KG1 (cell line): ENCODE measurements at regions not wholly inside any gene's neighbourhood (a gene's known extent, or its start where the extent isn't known, plus 50 kb on each side); places are given as distances from the start of the nearest gene placed in this dataset.
"Not testable (repeated sequence)": the region's sequence is repeated elsewhere in the genome, so short reads cannot be mapped to it uniquely, and the experiment has no call there.

Experiments
- DNase-seq: peaks from one replicate; lab custom pipeline; 2025; lab: John Stamatoyannopoulos, UW

DNA sequence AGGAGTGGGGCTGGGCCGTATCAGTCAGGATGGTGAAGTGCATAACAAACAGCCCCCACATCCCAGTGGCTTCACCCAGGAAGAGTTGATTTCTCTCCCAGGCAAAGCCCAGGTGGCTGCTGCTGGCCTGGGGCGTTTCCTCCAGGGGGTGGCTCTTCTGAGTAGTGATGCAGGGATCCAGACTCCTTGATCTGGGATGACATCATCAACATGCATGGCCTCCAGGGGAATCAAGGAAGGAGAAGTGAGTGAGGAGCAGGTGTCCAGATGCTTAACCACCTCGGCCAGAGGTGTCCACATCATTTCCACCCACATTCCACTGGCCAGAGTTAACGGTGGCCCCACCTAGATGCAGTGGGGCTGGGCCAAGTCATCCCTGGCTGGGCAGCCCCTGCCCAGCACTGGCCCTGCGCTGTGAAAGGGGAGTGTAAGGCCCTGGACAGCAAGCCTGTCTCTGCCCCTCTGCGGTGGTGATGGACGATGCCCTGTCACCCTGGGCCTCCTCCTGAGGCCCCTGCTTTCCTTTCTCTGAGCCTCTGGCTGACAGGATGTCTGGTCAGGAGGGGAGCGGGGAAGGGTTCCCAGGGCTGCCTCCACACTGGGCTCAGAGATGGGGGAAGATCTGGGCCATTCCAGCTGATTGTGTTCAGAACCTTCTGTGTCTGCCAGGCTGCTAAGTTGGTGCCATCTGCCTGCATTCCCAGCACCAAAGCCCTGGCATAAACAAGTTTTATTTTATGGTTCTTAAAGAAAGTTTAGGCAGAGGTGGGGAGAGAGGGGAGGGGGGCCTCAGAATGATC lies 598.2 kb downstream of the MATN1 start:
- DNase-seq = no peak

DNA sequence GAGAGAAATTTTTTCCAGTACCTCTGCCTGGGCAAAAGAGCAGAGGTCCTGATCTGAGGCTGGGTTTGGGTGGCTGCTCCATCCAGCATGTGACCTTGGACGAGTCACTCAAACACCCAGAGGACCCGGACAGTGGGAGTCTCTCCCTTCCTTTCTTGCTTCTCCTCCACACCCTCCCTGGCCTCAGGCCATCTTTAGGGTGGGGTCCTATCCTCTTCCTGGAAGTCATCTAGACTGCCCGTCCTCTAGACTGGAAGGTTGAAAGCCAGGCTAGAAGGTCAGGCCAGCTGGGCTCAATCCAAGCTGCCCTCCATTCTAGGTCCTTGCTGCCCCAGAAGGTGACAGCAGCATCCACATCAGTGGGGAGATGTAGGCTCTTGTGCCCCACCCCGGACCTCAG lies 599.5 kb downstream of the MATN1 start:
- no peak for DNase-seq

DNA sequence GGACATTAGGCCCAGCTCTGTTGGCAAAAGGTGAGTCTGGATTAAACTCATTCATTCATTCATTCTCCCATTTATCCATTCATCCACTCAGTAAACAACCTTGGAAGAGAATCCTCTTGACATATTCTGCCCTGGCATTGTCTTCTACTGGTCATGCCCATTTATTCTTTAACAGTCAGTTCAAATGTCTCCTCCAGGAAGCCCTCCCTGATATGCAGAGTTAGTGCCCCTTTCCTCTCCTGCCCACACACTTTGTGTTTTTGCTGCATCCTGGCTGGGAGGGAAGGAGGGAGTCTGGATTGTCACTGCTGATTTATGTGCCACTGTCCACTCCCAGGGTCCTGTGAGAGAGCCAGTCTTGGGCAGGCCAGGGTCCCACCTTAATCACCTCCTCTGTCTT lies 600.3 kb downstream of the MATN1 start:
- DNase-seq = no peak

DNA sequence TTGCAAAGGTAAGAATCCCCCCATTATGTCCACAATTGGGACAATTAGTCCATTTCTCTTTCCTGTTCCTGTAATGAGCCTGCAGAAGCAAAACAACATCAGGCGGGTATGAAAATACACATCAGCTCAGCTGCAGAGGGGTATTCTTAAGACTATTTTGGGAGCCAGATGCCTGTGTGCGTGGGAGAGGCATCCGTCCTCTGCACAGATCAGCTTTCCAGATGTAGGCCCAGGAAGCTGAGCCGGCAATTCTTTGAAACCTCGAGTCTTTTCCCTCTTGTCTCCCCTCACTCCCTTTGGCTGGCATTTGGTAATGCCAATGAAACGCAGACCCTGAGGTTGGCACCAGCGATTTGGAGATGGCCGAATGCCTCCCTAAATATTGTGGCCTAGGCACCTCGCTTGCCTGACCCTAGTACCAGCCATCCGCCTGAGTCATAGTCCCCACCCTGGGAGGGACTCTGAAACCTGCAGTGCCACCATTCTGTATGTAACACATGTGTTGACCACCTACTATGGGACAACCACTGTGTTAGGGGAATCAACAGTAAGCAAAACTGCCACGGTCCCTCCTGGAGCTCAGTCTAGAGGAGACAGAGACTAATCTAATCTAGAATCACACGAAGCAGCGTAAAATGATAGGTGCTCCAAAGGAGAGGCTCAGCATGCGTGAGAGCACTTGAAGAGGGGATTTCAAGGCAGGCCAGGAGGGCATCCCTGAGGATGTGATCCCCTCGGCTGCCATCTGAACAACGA lies 603.0 kb downstream of the MATN1 start:
- no peak for DNase-seq

DNA sequence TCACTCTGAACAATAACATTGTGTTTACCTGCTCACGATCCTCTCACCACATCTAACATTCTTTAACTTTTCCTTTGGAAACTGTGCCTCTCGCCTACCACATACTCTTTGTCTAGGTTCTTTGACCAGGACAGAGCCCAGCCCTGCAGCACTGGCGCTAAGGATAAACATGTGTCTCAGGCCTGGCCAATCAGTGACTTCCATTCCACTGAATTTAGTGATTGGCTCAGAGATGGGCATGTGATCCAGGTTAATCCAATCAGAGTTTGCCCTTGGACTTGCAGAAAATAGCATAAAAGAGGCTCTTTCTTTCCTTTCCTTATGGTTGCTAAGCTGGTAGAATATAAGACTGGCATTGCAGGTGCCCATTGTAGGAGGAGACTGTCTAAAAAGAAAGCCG lies 605.7 kb downstream of the MATN1 start:
- DNase-seq = no peak

DNA sequence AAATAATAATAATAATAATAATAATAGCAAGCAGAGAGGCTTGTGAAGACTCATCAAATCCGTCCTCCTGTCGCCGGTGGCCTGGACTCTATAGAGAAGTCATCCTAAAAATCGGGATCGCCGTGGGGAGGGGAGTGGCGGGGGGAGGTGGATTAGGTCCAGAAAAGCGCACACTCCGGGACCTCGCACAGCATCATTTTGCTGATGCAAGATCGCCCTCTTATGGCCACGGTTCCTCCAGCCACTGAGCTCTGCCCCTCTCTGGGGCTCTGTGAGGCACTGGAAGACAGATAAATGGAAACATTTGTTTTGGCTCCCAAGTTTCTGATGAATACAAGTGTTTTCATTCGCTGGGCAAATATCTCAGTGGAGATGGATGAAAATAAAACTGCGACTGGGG lies 612.0 kb downstream of the MATN1 start:
- no peak for DNase-seq

DNA sequence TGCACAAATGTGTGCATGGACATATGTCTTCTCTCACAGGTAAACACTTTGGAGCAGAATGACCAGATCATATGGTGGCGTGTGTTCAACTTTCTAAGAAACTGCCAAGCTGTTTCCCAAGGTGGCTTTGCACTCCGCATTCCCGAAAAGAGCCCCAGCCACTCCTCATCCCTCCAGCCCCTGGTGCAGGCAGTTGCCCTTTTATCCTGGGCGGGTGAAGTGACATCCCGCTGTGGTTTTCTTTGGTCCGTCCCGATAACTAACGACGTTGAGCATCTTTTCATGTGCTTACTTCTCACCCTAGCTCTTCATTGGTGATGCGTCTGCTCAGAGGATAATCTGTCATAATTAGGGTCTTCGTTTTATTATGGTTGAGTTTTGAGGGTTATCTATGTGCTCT lies 612.5 kb downstream of the MATN1 start:
- no peak for DNase-seq

DNA sequence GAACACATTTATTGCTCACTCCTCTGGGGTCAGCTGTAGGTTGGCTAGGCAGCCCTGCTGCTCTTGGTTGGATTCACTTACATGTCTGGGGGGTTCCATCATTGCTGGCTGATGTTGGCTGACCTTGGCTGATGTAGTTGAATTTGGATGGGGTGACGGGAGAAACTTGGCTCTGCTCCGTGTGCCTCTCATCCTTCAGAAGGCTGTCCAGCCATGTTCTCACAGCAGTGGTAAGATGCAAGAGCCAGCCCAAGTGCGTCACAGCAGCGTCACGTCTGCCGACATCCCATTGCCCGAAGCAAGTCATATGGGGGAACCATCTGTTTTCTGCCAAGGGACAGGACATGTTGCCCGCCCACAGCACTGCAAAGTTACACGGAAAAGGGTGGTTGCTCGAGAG lies 613.5 kb downstream of the MATN1 start:
- DNase-seq = no peak

DNA sequence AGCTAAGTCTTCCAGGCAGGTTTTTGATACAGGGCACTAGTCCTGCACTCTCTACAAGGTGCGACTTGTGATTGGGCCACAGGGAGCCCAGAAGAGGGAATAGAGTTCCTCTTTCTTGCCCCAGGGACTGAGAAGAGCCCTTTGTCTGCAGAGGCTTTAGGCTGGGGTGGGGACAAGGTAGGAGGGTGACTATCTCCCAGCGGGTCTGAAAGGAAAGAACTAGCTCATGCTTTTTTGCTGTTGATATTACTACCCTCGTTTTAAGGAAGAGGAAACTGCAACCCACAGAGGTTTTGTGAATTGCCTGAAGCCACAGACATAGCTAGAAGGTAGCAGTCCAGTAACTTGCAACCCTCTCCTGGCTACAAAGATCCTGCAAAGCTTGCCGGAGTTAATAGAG lies 615.2 kb downstream of the MATN1 start:
- no peak for DNase-seq

DNA sequence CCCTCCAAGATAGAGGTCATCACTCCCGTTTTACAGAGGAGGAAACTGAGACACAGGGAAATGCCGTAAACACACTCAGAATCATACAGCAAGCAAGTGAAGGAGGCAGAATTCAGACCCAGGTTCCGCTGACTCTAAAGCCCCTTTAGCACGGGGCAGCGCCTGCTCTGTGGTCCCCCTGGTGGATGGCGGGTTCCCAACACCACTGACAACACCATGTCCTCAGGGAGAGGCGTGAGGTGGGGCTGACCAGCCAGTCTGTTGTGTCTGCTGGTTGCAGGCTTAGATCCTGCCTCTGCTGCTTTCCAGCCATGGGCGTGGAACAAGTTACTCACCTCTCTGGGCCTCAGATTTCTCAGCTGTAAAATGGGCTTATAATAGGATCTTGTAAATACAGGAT lies 617.3 kb downstream of the MATN1 start:
- no peak for DNase-seq

DNA sequence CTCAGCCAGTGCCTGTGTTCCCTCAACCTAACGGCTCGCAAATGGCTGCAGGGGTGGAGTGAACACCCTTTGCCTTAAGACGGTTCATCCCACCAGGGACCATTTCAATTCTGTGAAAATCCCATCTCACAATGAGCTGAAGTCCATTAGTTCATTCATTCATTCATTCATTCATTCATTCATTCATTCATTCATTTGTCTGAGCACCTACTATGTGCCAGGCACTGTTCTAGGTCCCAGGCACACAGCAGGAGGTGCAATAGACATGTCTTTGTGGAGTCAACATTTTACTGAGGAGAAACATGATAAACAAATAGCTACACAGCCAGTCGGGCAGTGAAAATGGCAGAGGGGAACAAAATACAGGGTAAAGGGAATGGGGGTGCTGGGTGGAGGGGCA lies 618.8 kb downstream of the MATN1 start:
- DNase-seq = no peak

DNA sequence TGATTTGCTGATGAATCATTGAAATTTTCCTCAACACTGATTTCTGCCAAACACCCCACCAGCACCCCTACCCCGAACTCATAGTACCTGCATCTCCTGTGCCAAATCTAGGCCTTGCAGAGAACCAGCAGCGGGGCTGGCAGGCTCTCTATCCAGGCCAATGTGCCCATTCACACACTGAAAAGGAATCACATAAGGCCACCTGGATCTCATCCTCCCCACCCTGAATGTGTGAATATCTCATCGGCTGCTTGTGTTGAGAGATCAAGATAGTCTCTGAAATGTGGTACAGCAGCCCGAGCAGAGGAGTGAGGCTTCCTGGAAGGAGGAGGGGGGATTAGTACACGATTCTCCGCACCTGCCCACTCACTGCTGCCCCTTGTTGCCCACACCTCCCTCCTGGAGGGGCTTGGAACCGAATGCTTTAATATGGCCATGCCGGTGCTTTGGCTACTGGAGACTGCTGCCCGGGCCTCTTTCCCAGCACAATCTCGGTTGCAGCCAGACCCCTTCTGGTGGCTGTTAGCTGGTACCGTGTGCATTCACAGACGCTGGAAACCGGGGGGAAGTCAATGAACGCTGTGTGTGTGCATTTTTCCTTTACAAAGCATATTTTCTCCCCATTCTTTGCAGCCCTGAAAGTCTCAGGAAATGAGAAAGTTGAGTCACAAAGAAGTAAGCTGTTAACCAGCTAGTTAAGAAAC lies 619.5 kb downstream of the MATN1 start:
- DNase-seq = no peak

DNA sequence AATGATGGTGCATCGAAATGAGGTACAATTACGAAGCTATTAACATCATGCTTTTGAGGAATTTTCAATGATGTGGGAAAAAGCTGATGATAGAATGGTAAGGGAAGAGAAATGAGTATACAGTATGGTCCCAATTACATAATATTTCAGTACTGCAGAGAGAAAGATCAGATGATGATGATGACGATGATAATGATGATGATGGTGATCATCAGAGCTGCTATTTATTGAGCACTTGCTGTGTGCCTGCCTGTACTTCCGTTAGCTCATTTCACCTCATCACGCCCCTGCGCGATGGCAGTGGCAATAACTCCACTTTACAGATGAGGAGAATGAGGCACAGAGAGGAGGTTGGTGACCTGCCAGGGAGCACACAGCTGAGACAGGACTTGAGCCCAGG lies 620.8 kb downstream of the MATN1 start:
- no peak for DNase-seq

DNA sequence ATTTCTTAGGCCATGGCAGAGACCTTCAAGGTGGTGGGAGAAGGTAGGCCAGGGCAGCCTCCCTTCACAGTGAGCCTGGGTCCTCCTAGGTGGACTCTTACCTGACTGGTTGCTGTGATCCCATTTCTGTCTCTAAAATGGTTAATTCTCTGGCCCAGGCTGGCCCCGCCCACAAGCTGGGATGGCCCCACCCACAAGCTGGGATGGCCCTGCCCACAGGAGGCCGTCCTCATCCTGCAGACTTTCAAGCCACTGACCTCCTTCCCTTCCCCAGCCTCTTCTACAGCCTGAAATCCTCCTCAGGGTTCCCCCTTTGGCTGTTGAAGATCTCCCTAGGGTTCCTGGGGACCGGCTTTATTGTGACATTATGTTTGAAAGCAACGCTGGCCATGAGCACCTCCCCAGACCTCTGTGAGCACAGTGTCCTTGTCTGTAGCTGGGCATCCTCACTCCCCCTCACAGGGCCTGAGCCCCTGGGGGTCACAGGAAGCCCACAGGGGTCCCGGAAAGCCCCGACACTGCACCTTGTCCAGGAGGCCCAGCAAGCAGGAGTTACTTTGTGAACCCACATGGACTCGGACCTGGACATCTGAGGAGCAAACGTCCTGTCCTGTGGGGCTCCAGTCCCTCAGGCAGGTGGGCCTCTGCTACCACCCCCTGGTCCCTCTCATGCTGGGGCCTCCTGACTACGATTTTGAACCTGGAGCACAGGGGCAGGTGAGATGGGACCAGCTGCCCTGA lies 621.7 kb downstream of the MATN1 start:
- DNase-seq = no peak

DNA sequence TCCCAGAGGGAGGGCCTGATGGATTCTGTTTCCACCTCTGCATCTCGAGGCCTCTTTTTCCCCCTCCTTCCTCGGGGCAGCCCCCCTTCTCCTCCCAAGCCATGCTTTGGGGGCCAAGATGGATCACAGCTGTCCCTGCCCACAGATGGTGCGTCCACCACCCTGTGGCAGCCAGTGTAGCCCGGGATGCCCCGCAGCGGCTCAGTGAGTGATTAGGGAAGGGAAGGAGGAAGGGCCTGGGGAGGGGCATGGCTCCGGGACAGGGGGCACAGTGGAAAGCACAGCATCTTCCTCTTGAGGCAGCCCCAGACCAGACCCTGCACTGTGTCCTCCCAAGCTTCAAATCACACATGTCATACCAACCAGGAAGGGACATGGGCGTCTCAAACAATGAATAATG lies 622.4 kb downstream of the MATN1 start:
- DNase-seq = no peak

DNA sequence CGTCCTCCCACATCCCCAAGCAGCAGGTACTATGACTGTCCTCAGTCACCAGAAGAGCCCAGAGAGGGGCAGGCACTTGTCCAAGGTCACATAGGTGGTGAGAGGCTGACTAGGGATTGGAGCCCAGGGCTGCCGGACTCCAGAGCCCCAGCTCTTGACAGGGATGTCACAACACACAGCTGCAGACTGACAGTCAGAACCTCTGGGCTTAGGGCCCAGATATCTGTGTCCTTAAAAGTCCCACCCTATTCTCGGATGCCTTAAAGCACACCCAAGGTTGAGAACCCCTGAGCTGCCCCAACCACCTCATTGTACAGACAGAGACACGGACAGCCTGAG lies 622.9 kb downstream of the MATN1 start:
- DNase-seq = no peak

DNA sequence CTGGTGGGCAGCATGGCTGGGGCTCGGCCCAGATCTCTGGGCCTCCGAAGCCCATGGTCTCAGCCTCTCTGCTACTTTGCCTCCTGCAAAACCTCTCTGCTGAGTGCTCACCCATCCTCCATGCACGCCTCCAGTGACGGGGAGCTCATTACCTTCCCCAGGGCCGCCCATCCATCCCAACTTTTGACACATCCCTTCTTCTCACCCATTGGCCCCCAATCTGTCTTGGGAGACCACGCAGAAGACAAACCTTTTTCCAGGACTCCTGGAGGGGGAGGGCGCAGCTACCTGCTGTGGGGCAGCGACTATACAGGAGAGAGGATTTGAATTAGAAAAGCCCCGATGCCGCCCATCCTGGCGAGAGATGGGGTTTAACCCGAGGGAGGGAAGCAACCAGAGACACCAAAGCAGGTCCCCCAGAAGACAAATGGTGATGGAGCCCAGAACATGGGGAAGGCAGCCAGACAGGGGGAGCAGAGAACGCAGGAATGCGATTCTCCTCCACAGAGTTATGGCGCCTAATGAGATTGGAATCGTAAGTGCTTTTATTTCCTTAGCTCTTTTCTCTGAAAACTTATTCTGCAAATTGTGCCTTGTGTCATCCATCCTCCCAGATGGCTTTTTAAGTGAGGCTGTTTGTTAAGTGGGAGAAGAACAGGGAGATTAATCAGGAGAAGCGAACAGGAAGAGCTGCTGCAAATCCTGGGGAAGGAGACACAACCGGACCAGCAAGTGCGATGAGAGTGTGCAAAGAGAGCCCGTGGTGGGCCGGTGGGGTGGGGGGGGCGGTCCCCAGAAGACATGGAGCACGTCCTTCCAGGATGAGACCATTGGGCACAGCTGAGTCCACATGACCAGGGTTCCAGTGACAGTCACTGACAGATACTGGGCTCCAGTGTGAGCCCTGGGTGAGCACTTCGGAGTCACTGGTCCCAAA lies 623.5 kb downstream of the MATN1 start:
- no peak for DNase-seq

DNA sequence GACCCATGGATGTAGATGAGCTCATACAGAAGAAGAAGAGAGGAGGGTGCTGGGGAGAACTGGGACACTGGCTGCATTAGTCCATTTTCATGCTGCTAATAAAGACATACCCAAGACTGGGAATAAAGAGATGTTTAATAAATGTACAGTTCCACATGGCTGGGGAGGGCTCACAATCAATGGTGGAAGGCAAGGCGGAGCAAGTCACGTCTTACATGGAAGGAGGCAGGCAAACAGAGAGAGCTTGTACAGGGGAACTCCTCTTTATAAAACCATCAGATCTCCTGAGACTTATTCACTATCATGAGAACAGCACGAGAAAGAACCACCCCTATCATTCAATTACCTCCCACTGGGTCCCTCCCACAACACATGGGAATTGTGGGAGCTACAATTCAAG lies 625.5 kb downstream of the MATN1 start:
- DNase-seq = not testable (repeated sequence)

DNA sequence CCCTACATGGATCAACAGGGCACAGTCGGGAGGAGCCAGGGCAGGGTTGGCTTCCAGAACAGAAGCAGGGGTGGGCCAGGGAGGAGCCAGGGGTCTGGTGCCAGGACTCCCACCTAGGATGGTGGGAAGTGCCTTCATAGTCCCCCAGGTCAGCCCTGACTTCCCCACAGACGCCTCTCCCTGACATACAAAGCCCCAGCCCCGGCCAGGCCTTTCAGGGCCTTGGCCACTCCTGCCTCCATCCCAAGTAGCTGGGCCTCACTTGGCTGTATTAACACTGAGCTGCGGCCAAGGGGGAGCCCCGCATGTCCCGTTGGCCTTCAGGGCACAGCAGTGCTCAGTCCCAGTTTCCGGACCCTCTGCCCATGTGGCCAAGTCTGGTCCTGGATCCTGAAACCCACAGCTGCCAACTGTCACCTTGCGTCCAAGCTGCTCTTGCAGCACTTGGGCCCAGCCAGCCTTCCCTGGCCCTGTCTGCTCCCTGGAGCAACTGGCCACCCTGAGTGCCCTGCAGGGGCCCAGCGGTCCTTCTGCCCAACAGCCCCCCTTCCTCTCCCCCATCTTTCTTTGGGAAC lies 627.8 kb downstream of the MATN1 start:
- no peak for DNase-seq

DNA sequence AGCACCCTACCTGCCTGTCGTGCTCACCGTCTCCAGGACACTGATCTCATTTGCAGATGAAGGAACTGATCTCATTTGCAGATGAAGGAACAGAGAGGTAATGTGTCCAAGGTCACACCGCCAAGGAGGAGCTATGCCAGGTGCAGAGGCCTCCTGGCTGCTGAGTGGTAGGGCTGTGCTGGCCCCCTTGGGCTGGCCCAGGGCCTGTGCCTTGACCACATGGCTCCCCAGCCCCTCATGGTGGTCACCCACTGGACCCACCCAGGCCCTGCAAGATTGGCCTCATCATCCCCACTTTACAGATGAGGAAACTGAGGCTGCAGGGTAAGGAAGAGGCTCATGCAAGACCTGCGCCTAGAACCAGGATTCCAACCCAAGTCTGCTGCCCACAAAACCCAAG lies 628.3 kb downstream of the MATN1 start:
- no peak for DNase-seq
